Daoy (cell line): ENCODE measurements at regions not wholly inside any gene's neighbourhood (a gene's known extent, or its start where the extent isn't known, plus 50 kb on each side); places are given as distances from the start of the nearest gene placed in this dataset.

Experiments used
- DNase-seq: peaks from one replicate; pipeline ENCODE4 v3.0.0-alpha.2; 2015; ENCODE audit warnings: low read depth

DNA sequence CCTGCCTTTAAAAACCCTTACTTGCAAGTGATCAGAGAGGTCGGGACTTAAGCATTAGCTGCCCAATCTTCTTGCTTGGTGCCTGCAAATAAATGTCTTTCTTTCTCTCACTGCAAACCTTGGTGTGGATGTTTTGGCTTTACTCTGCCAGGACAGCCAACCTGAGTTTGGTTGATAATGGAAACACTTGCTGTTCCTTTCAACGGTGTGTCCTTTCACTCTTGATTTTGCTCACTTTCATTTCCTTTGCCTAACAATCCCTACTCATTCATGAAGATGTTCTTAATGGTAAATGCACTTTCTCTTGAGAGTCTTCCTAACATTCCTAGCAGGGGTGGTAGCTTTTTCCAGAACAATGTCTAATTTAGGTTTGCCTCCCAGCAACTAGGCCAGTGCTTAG lies 366.2 kb downstream of the HRH4 start:
- DNase-seq: no peak

DNA sequence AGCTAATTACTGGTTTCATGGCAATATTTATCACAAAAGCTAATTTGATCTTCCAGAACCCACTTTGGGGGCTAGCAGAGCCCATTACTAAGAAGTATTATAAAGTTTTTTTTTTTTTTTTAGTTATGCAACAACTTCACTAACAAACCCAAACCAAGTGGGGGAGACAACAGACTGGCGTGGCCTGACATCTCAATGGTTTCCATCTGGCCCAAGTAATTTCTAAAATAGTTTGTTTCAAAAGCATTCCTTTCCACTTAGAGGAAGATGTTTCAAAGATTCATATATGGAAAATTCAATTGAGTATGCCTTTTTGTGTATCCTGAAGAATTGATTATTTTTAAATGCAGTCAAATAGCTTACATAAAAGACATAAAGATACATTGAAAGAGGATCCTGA lies 367.1 kb downstream of the HRH4 start:
- DNase-seq: no peak

DNA sequence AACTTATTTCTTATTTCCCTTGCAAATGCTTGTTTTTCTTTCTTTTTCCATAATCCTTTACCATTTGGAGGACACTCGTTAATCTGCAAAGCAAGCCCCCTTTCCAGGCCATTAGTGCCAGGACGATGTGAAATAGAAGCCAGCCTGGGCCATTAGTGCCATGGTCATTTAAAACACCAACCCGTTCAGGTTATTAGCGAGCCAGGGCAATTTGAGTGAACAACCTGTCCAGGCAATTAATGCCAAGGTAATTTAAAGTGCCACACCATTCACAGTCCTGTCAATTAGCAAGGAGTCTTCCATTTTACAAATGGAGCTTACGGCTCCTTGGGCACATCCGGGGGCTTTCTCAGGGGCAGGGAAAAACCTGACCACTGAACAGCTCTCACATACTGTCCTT lies 370.6 kb downstream of the HRH4 start:
- no peak for DNase-seq

GRCh38 chr18:24831871-24832665 lies 371.6 kb downstream of the HRH4 start:
- DNase-seq: no peak

DNA sequence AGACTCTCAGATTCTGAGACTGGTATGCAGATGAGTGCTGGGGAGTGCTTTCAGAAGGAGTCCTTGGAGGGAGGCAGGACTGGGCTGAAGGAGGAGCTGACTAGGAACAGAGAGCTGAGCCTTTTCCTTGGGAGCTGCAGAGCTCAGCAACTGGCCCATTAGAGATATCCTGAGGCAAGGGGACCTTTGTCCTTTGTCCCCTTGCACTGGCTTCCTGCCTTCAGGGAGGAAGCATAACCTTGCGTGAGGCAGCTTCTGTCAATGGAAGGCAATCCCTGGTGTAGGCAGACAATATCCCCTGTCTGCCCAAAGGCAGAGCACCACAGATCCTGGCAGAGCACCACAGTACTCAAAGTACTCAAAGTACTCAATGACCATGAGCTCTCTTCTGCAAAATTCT lies 375.3 kb downstream of the HRH4 start:
- DNase-seq: no peak

- peak; percentile 67 for DNase-seq
These were observed 376.6 kb downstream of the HRH4 start for GRCh38 chr18:24837066-24837465.

DNA sequence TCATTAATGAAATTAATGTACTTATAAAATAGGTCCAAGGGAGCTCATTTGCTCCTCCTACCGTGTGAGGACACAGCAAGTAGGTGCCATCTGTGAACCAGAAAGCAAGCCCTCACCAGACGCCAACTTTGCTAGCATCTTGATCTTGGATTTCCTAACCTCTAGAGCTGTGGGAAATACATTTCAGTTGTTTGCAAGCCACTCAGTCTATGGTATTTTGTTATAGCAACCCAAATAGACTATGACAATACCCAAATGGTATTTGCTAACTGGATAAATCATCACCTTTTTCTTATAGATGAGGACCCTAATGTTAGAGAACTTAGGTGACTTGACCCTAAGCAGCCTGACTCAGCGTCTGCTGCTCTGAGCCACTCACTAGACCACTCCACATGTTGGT lies 379.6 kb downstream of the HRH4 start:
- DNase-seq: no peak

DNA sequence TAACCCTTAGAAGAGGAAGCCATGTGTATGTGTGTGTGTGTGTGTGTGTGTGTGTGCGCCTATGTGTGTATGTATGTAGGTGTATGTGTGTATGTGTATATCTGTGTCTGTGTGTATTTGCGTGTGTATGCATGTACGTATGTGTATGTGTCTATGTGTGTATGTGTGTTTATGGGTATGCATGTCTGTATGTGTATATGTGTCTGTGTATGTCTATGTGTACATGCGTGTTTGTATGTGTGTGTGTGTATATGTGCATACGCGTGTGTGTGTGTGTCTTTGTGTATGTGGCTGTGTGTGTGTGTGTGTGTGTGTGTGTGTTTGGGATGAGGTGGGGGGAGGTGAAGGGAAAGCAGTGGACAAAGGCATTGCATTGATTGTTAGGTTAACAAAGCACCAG lies 380.2 kb downstream of the HRH4 start:
- no peak for DNase-seq

DNA sequence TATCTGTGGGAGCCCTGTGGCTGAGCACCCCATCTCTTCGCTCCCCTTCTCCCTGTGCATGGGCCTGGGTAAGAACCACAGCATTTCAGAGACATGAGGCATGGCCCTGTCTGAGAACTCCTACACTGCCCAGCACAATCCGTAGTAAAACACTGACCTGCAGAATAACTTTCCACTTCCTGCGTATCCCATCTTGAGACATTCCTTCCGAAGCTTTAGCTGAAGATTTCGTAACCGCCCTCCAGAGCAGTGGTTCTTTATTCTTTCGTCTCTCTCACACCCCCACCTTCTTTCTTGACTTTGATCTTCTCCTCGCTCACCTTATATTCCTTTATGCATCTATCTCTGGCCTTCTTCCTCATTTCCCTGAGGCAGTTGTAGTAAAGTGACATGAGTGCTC lies 381.1 kb downstream of the HRH4 start:
- no peak for DNase-seq

GRCh38 chr18:24843123-24843522 lies 382.7 kb downstream of the HRH4 start:
- DNase-seq: no peak

- DNase-seq: no peak
These were observed 385.7 kb downstream of the HRH4 start for GRCh38 chr18:24846138-24846537.

DNA sequence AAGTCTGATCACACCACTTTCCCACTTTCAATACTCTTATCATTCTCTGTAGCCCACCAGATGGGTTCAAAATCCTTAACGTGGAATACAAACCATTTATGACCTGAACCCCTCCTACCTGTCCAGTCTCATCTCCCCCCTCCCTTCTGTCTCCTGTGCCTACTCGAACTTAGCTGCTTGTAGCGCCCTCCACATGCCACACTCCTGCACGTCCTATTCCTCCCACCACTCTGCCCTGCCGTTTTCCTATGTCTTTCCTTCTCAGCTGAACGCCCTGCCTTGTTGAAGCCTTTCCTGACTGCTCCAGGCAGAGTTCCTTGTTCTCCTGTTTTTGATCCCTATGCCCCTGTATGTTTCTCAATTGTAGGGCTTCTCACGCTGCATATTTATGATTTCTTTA lies 390.1 kb downstream of the HRH4 start:
- DNase-seq: no peak

GRCh38 chr18:24853076-24853475 lies 392.6 kb downstream of the HRH4 start:
- no peak for DNase-seq

- no peak for DNase-seq
These were observed 400.7 kb downstream of the HRH4 start for GRCh38 chr18:24860978-24861680.

DNA sequence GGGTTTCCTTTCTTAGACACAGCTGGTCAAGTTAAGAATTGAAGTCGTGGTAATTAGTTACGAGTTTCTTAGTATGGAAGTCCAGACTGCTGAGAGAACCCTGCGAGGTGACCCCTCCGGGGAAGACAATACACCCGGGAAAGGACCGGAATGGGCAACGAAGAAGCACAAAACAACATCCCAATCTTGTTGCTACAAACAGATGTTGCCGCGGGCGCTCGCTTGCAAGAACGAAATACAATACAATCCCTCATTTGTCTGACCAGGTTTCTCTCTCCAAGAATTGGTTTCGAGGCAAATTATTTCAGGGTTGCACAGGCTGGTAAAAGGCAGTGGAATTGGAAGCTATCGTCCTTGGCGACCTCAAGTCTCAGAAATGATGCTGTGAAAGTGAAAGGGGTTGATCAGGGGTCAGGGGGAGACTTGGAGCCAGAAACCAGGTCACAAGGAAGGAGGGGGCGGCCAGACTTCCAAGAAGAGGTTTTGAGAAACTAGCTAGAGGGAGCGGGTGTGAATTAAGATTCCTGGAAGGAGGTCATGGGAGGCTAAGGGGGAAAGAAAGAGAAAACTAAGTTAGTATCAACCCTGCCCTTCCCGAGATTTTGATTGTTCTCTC lies 401.9 kb downstream of the HRH4 start:
- DNase-seq: no peak

GRCh38 chr18:24868311-24868710 lies 407.9 kb downstream of the HRH4 start:
- no peak for DNase-seq

GRCh38 chr18:24868760-24869237 lies 408.4 kb downstream of the HRH4 start:
- peak; percentile 22 for DNase-seq

GRCh38 chr18:24869285-24869684 lies 408.8 kb downstream of the HRH4 start:
- DNase-seq: no peak

DNA sequence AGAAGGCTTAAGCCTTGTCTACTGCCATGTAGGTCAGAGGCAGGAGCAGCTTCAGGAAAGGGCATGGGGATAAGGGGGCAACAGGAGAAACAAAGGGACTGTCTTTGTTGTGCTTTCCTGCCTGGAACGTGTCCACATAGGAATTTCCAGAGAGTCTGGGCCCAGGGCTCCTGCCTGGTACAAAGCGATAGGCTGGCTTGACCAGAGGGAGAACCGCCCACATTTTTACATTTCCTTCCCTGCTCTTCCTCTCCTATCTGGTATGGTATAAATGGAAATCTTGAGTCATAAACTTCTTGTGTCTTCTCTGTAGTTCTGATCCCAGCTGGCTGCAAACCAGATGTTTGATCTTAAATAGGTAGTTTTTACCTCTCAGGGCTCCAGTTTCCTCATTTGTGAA lies 414.8 kb downstream of the HRH4 start:
- no peak for DNase-seq

- no peak for DNase-seq
These were observed 415.3 kb downstream of the HRH4 start for GRCh38 chr18:24875777-24876176.

DNA sequence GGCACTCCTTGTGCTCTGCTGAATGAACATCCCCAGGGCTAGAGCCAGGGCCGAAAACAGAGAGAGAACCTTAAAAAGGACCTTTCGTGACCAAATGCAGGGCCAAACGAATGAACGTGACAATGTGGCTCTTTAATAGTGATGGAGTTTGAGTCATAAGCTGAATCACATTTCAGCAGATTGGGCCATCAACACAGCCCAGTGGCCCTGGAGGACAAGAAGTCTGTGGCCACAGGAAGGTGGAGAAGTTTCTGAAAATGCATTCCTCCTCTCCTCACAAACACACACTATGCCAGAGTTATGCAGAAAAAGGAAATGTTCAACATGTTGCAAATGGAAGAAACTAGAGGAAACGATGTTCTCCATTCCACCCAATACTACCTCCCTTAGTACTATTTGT lies 415.8 kb downstream of the HRH4 start:
- peak; percentile 5 for DNase-seq

DNA sequence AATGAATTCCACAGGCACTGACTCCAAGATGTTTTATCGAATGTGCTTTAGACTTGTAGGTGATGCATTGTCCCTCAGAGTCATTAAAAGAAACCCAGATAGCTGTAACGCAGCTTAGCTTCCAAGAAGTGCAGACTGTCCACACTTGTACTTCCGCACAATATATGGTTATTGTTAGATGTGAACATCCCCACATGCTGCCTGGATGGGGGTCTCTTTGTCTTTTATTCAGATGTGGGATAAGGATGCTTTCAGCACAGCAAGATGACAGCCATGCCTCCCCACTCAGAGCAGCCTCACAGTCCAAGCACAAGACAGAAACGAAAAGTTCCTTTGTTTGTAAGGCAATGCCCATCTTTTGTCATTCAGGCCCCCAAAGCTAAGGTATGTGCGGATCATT lies 416.6 kb downstream of the HRH4 start:
- DNase-seq: no peak

DNA sequence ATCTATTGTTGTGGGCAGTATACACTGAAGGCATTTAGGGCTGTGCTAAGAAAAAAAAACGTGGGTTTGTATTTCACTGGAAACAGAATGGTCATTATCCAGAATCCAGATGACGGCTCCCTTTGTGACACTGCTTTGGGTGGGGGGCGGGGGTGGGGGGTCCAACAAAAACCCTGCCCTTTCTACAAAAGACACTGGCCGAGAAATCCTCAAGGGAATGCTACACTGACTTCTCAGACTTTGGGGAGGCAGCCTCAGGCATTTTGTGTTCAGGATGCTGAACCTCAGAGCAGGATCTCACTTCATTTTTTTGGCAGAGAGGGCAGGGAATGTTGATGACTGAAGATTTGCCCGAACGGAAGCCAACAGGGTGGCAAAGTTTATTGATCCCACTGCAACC lies 417.1 kb downstream of the HRH4 start:
- no peak for DNase-seq
